ENCODE measurements at regions not wholly inside any gene's neighbourhood (a gene's known extent, or its start where the extent isn't known, plus 50 kb on each side); places are given as distances from the start of the nearest gene placed in this dataset.

GRCh38 chr10:62633976-62634375 is 170.5 kb upstream of the ADO start:
- Histone ChIP-seq H3K27me3 (ENCODE audit: insufficient read depth, low read length) (no peaks in the 10 kb centered on the region), H2AFZ (ENCODE audit: low read length) (no peak overlapping the region), H3K23me2 (ENCODE audit: insufficient read length, low read depth, low read length, poor library complexity, severe bottlenecking) (no peaks in the 10 kb centered on the region), H3K4me2 (ENCODE audit: insufficient read depth, insufficient read length, low read length) (no peak overlapping the region), H3K14ac (ENCODE audit: insufficient read depth, low read length) (no peak overlapping the region), H3K79me1 (ENCODE audit: insufficient read depth, low read depth, low read length, poor library complexity, severe bottlenecking) (no peaks in the 10 kb centered on the region), H4K5ac (ENCODE audit: insufficient read length, low read depth, low read length) (no peak overlapping the region), H2BK12ac (ENCODE audit: insufficient read length, low read depth, low read length) (no peak overlapping the region), H3K23ac (ENCODE audit: insufficient read length, low read depth, low read length) (no peak overlapping the region), H2BK5ac (ENCODE audit: insufficient read length, low read length) (no peak overlapping the region), H2AK5ac (ENCODE audit: insufficient read length, low read length) (no peak overlapping the region), H4K91ac (ENCODE audit: insufficient read length, low read depth, low read length) (no peak overlapping the region), H3K9ac (ENCODE audit: extremely low read depth, insufficient read length, low read length) (no peak overlapping the region), H3K79me2 (ENCODE audit: insufficient read depth, low read length) (no peaks in the 10 kb centered on the region), H2BK15ac (ENCODE audit: low read depth, low read length) (no peak overlapping the region), H2BK20ac (ENCODE audit: low read depth, low read length, poor library complexity, severe bottlenecking) (no peak overlapping the region), H3K4ac (ENCODE audit: low read depth, low read length) (no peak overlapping the region), H4K8ac (replicated peaks; ENCODE audit: insufficient read length, low read depth, low read length) (no peak overlapping the region), H3K56ac (ENCODE audit: insufficient read length, low read depth, low read length) (no peak overlapping the region), H3T11ph (ENCODE audit: low read length) (no peak overlapping the region), H3K18ac (ENCODE audit: insufficient read length, low read depth, low read length) (no peak overlapping the region), H2BK120ac (ENCODE audit: low read depth, low read length, poor library complexity, severe bottlenecking) (no peak overlapping the region), H3K27ac (ENCODE audit: insufficient read length, low read depth, low read length) (no peak overlapping the region), H3K9me3 (ENCODE audit: control insufficient read depth, low read depth, low read length) (no peaks in the 10 kb centered on the region), H3K4me1 (ENCODE audit: insufficient read depth, low read length) (peaks cover 2% of the 10 kb centered on the region; the same call in 1 of the 2 replicates), H4K20me1 (ENCODE audit: control insufficient read depth, insufficient read depth, insufficient read length) (no peaks in the 10 kb centered on the region)
- no peaks in the 10 kb centered on the region for H3K27me3 Mint-ChIP-seq (ENCODE audit: low read depth)
- WGBS (ENCODE audit: extremely low coverage, insufficient read length, low lambda C conversion rate) = no CpG with 5 or more reads among the region's 3 CpGs
- H3K36me3 Mint-ChIP-seq (ENCODE audit: insufficient read depth in 1 of 3, low read depth in 3 of 3) = peaks cover 0 to 4% (median 0%) of the 10 kb centered on the region in 3 experiments; a peak in 1 of 7 replicates
- H3K4me3 Mint-ChIP-seq = no peak overlapping the region
- no peak for TF ChIP-seq CTCF (conservative IDR thresholded peaks at IDR 0.05)
- peaks cover 0 to 2% of the 10 kb centered on the region in 2 experiments; a peak in 1 of 5 replicates for H3K9me3 Mint-ChIP-seq
- H3K27ac Mint-ChIP-seq = no peak overlapping the region
- no peak for DNase-seq
- H3K4me1 Mint-ChIP-seq = no peaks in the 10 kb centered on the region; a peak in 1 of 4 replicates

All from H9 (cell line).